ENCODE measurements at regions not wholly inside any gene's neighbourhood (a gene's known extent, or its start where the extent isn't known, plus 50 kb on each side); places are given as distances from the start of the nearest gene placed in this dataset.
"Not testable (repeated sequence)": the region's sequence is repeated elsewhere in the genome, so short reads cannot be mapped to it uniquely, and the experiment has no call there.

DNA sequence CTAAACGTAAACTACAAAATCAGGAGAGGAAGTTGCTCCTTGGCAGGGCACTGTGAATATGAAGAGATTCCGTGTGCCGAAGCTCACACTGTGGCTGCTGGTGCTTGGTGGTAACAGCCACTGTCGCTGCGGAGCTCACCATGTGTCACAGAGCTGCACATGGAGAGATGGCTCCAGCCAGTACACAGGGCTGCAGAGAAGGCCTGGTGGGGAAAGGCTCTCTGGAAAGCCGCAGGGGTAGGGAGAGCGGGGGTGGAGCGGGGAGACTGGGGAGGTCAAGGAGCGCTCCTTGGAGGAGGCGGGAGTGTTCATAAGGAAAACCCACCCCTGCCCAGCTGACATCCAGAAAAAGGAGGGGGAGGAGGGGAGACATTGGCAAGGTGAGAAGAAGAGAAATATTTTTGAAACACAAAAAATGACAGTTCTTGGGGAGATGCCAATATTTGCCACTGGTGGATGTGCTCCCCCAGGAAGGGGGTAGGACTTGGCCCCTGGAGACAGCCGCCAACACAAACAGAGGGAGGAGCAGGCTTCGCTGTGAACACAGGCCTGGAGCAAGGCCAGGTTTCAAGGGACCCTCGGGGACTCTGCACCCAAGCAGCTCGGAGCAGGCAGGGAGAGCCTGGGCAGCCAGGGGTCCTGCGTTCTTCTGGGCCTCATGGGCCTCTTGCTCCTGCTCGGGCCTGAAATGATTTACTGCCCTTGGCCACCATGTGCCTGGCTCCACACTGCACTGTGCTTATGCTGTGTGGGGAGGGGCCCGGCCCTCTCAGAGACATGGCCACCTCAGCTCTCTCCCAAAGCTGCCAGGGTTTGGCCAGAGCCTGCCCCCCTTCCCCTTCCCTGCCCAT lies 102.6 kb upstream of the GLI2 start:
- Mint-ChIP-seq H3K4me1 (ENCODE audit: low read depth) (no peaks in the 10 kb centered on the region), H3K36me3 (ENCODE audit: low read depth) (no peaks in the 10 kb centered on the region), H3K9me3 (ENCODE audit: insufficient read depth) (no peaks in the 10 kb centered on the region), H3K27ac (no peak overlapping the region), H3K4me3 (no peak overlapping the region), H3K27me3 (ENCODE audit: low read depth) (no peaks in the 10 kb centered on the region)
- DNase-seq (no peak), ATAC-seq (no peak)
- POLR2A ChIA-PET, result no interaction called here
- CTCF ChIA-PET, result no interaction called here

DNA sequence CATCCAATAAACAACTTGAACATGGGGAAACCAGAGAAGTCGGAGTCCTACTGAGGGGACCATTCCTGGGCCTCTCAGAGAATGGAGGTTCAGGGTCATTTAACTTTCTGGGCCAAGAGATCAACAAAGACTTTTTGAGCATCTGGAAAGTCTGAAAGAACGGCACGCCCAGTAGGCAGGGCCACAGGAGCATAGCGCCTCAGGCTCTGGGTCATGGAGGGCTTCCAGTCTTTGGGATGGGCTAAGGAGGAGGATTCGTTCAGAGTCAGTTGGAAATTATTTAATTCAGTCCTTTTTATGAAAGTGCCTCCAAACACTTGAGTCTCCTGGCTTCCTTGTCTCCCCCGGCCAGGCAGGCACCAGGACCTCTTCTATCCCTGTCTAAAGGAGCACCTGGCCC lies 101.1 kb upstream of the GLI2 start:
- Mint-ChIP-seq H3K9me3 (ENCODE audit: insufficient read depth) (no peaks in the 10 kb centered on the region), H3K4me3 (no peak overlapping the region), H3K36me3 (ENCODE audit: low read depth) (no peaks in the 10 kb centered on the region), H3K27me3 (ENCODE audit: low read depth) (no peaks in the 10 kb centered on the region), H3K27ac (no peak overlapping the region), H3K4me1 (ENCODE audit: low read depth) (no peaks in the 10 kb centered on the region)
- ChIA-PET CTCF (no interaction called here), POLR2A (no interaction called here)
- ATAC-seq (no peak), DNase-seq (no peak)

DNA sequence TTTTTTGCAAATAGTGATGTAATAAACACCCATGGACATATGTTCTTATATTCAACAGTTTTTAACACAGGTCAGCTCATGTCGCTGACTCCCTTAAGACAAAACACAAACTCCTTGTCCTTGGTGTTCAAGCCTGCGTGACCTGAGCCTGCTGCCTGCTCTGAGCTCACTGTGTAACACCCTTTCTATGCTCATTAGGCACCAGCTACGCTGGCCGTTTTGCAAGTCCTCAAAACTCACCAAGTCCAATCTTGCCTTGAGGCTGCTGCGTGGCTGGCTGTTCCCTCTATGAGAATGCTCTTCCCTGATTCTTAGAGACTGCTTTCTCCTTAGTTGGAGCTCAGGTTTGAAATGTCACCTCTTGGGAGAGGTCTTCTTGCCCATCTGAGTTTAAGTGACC lies 100.5 kb upstream of the GLI2 start:
- H3K4me3 Mint-ChIP-seq, result no peak overlapping the region
- ATAC-seq (no peak), DNase-seq (no peak)
- ChIA-PET POLR2A (no interaction called here), CTCF (no interaction called here)
- no peaks in the 10 kb centered on the region for H3K27me3 Mint-ChIP-seq (ENCODE audit: low read depth)
- H3K36me3 Mint-ChIP-seq (ENCODE audit: low read depth), result no peaks in the 10 kb centered on the region
- no peaks in the 10 kb centered on the region for H3K4me1 Mint-ChIP-seq (ENCODE audit: low read depth)
- H3K27ac Mint-ChIP-seq, result no peak overlapping the region
- H3K9me3 Mint-ChIP-seq (ENCODE audit: insufficient read depth), result no peaks in the 10 kb centered on the region

DNA sequence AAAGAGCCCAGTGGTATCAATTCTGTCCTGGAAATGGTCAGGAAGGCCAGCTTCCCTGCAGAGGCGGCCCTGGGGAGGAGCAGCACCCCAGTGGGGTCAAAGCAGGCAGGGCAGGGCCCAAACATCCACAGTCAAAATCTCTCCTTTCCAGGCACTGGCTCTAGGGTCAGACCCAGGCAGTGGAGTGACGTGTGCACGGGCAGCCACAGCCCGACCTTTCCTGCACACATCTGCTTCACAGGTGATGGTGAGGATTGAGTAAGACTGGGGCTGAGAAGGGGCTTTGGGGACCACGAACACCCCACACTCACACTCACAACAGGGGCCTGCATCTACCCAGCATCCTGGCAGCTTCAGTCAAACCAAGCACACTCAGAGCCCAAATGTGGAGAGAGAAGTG lies 97.8 kb upstream of the GLI2 start:
- Mint-ChIP-seq H3K4me1 (ENCODE audit: low read depth) (no peaks in the 10 kb centered on the region), H3K36me3 (ENCODE audit: low read depth) (no peaks in the 10 kb centered on the region), H3K9me3 (ENCODE audit: insufficient read depth) (no peaks in the 10 kb centered on the region), H3K27me3 (ENCODE audit: low read depth) (peaks cover 4% of the 10 kb centered on the region), H3K4me3 (no peak overlapping the region), H3K27ac (no peak overlapping the region)
- ChIA-PET POLR2A (no interaction called here), CTCF (no interaction called here)
- ATAC-seq (no peak), DNase-seq (no peak)

DNA sequence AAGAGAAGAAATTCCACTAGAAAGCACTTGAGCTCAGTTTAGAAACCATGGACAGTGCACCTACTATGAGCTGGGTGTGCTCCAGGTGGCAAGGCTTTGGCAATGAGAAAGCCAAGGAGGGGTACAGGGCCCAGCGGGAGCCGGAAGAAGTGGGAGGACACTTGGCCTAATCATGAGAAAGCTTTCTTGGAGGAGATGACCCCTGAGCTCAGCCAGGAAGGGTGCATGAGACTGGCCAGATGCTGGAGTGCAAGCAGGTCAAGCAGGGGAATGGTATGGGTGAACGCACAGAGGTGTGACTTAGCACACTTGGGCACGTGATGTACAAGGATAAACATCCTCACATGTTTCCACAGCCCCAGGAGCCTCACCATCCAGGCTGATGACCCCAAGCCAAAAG lies 97.2 kb upstream of the GLI2 start:
- Mint-ChIP-seq H3K9me3 (ENCODE audit: insufficient read depth) (no peaks in the 10 kb centered on the region), H3K36me3 (ENCODE audit: low read depth) (no peaks in the 10 kb centered on the region), H3K27me3 (ENCODE audit: low read depth) (peaks cover 4% of the 10 kb centered on the region), H3K4me3 (no peak overlapping the region), H3K27ac (no peak overlapping the region), H3K4me1 (ENCODE audit: low read depth) (no peaks in the 10 kb centered on the region)
- POLR2A ChIA-PET, result no interaction called here
- DNase-seq (no peak), ATAC-seq (no peak)
- CTCF ChIA-PET, result no interaction called here

DNA sequence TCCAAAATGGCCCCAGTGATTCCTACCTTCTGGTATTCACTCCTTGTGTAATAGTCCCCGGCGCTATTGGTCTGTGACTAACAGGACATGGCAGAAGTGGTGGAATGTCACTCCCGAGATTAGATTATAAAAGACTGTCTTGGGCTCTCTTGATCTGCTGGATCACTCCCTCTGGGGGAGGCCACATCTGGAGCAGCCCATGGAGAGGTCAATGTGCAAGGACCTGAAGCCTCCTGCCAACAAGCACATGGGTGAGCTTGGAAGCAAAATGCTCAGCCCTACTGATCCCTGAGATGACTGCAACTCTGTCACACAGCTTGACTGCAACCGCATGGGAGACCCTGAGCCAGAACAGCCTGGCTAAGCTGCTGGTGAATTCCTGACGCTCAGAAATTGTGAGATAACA lies 94.3 kb upstream of the GLI2 start:
- DNase-seq, result no peak
- Mint-ChIP-seq H3K4me3 (no peak overlapping the region), H3K27ac (no peak overlapping the region), H3K4me1 (ENCODE audit: low read depth) (no peaks in the 10 kb centered on the region), H3K36me3 (ENCODE audit: low read depth) (no peaks in the 10 kb centered on the region), H3K27me3 (ENCODE audit: low read depth) (peaks cover 4% of the 10 kb centered on the region), H3K9me3 (ENCODE audit: insufficient read depth) (no peaks in the 10 kb centered on the region)
- no peak for ATAC-seq
- CTCF ChIA-PET, result no interaction called here
- POLR2A ChIA-PET, result no interaction called here

DNA sequence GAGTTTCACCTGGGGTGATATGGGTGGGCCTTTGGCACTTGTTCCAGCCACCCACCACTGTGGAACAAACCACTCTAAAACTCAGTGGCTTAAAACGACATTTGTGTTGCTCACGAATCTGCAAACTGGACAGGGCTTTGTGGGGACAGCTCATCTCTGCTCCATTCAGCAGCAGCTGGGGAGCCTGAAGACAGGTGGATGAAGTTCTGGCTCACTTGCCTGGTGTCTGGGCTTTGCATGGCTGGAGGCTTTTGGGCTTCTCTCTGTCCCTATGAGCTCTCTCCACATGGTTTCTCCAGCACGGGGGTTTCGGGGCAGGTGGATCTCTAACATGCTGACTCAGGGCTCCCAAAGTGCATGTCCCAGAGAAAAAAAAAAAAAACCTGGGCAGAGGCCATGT lies 93.0 kb upstream of the GLI2 start:
- Mint-ChIP-seq H3K4me1 (ENCODE audit: low read depth) (no peaks in the 10 kb centered on the region), H3K27me3 (ENCODE audit: low read depth) (peaks cover 4% of the 10 kb centered on the region), H3K4me3 (no peak overlapping the region), H3K27ac (no peak overlapping the region), H3K9me3 (ENCODE audit: insufficient read depth) (no peaks in the 10 kb centered on the region), H3K36me3 (ENCODE audit: low read depth) (no peaks in the 10 kb centered on the region)
- ChIA-PET POLR2A (no interaction called here), CTCF (no interaction called here)
- no peak for DNase-seq
- ATAC-seq, result no peak

DNA sequence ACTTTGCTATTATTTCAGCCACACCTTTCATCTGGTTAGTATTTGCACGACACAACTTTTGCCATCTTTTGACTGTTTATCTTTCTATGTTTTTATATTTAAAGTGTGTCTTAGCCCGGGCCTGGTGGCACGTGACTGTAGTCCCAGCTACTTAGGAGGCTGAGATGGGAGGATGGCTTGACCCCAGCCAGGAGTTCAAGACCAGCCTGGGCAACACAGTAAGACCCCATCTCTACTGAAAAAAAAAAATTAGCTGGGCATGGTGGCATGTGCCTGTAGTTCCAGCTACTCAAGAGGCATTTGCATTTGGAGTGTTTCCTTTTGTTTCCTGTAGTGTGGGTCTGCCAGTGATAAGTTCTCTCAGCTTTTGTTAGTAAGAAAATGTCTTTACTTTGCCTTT lies 88.7 kb upstream of the GLI2 start:
- Mint-ChIP-seq H3K27me3 (ENCODE audit: low read depth) (peaks cover 6% of the 10 kb centered on the region), H3K4me1 (ENCODE audit: low read depth) (no peaks in the 10 kb centered on the region), H3K9me3 (ENCODE audit: insufficient read depth) (peaks cover 13% of the 10 kb centered on the region), H3K36me3 (ENCODE audit: low read depth) (no peaks in the 10 kb centered on the region), H3K4me3 (no peak overlapping the region), H3K27ac (no peak overlapping the region)
- ATAC-seq (no peak), DNase-seq (no peak)
- ChIA-PET POLR2A (no interaction called here), CTCF (no interaction called here)

DNA sequence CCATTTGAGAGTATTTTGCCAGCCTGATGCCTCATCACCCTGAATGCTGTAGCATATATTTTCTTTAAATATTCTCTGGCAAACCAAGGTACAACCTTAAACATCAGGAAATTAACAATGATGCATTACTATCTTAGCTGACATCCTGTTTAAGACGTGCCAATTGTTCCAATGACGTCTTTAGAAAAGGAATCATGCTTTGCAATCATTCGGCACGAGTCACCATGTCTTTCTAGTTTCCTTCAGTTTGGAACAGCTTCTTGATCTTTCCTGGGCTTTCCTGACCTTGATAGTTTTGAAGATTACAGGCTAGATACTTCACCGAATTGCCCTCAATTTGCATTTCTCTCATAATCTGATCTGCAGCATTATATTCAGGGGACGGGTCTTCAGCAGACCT lies 88.2 kb upstream of the GLI2 start:
- CTCF ChIA-PET, result no interaction called here
- Mint-ChIP-seq H3K4me3 (no peak overlapping the region), H3K27me3 (ENCODE audit: low read depth) (peaks cover 6% of the 10 kb centered on the region), H3K4me1 (ENCODE audit: low read depth) (no peaks in the 10 kb centered on the region), H3K9me3 (ENCODE audit: insufficient read depth) (peaks cover 13% of the 10 kb centered on the region), H3K27ac (no peak overlapping the region), H3K36me3 (ENCODE audit: low read depth) (no peaks in the 10 kb centered on the region)
- POLR2A ChIA-PET, result no interaction called here
- no peak for ATAC-seq
- no peak for DNase-seq

DNA sequence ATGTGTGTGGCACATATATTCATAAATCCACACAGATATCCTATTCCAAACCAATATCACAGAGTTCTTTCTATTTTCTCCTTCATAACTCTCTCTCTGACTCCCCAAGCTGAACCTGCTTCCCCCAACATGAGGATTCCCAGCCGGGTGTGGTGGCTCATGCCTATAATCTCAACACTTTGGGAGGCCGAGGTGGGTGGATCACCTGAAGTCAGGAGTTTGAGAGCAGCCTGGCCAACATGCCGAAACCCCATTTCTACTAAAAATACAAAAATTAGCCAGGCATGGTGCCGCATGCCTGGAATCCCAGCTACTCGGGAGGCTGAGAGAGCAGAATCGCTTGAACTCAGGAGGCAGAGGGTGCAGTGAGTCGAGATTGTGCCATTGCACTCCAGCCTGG lies 86.3 kb upstream of the GLI2 start:
- H3K27me3 Mint-ChIP-seq (ENCODE audit: low read depth); ATAC-seq; H3K36me3 Mint-ChIP-seq (ENCODE audit: low read depth); H3K4me1 Mint-ChIP-seq (ENCODE audit: low read depth); H3K4me3 Mint-ChIP-seq; H3K27ac Mint-ChIP-seq; CTCF ChIA-PET; POLR2A ChIA-PET; DNase-seq: not testable (repeated sequence)
- peaks cover 13% of the 10 kb centered on the region for H3K9me3 Mint-ChIP-seq (ENCODE audit: insufficient read depth)

DNA sequence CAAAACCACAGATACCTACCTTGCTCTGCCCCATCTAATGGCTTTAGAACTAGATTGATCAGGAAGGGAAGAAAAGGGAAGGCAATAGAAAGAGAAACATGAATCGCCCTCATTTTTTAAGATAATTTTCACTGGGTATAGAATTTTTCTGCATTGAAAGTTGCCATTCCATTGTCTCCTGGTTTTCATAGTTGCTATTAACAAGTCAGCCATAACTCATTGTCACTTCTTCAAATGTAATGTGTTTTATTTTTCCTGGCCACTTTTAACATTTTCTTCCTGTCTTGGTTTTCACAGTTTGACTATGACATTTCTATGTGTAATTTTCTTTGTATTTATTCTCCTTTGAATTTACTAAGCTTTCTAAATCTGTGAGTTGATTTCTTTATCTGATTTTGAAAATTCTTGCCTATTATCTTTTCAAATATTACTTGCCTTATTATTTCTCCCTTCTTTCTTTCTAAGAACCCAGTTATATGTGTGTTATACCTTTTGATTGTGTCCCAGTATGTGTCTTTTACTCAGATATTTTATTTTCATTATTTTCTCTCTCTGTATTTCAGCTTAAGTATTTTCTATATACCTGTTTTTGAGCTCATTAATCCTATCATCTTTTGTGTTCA lies 85.5 kb upstream of the GLI2 start:
- Mint-ChIP-seq H3K4me1 (ENCODE audit: low read depth) (no peaks in the 10 kb centered on the region), H3K27ac (no peak overlapping the region), H3K4me3 (no peak overlapping the region), H3K9me3 (ENCODE audit: insufficient read depth) (peaks cover 13% of the 10 kb centered on the region), H3K27me3 (ENCODE audit: low read depth) (peaks cover 8% of the 10 kb centered on the region), H3K36me3 (ENCODE audit: low read depth) (no peaks in the 10 kb centered on the region)
- DNase-seq (no peak), ATAC-seq (no peak)
- ChIA-PET POLR2A (no interaction called here), CTCF (interaction anchor here (0.9 kb wide), 1 partner anchor 31 kb away, joined by 3 read pairs; no protein-coding TSS in a partner anchor)

DNA sequence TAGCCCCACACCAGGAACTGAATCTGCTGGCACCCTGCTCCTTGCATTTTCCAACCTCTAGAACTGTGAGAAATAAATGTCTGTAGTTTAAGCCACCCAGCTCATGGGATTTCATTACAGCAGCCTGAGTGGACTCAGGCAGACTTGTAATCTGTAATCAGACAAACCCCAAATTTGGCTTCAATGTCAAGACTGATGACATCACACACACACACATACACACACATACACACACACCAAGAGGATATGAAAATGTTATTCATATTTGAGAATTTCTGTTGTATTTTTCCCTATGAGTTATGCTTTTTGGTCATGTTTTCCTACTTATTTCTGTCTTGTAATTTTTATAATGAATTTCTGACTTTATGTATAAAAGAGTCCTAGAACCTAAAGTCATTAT lies 83.8 kb upstream of the GLI2 start:
- H3K4me1 Mint-ChIP-seq (ENCODE audit: low read depth), result no peaks in the 10 kb centered on the region
- H3K9me3 Mint-ChIP-seq (ENCODE audit: insufficient read depth), result peaks cover 13% of the 10 kb centered on the region
- CTCF ChIA-PET, result no interaction called here
- POLR2A ChIA-PET, result no interaction called here
- H3K4me3 Mint-ChIP-seq, result no peak overlapping the region
- H3K27me3 Mint-ChIP-seq (ENCODE audit: low read depth), result peaks cover 8% of the 10 kb centered on the region
- DNase-seq (no peak), ATAC-seq (no peak)
- no peak overlapping the region for H3K27ac Mint-ChIP-seq
- H3K36me3 Mint-ChIP-seq (ENCODE audit: low read depth), result no peaks in the 10 kb centered on the region

DNA sequence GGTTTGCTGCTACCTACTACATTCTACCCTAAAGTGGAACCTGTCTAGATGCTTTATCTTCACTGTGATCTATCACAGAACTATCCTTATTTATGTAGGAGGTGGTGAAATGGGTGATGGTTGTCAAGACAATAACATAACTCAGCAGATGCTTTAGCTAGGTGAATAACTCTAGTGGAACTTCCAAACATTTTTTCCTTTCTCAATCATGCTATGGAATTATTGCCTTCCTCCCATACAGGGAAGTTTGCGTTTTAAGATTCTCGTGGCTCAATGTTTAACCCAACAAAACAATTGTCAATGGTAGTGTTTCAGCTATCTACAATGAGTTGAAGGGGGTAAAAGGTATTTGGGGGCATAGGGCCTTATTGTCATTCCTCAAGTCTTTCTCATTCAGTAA lies 82.6 kb upstream of the GLI2 start:
- POLR2A ChIA-PET, result no interaction called here
- Mint-ChIP-seq H3K9me3 (ENCODE audit: insufficient read depth) (peaks cover 13% of the 10 kb centered on the region), H3K4me1 (ENCODE audit: low read depth) (no peaks in the 10 kb centered on the region), H3K27ac (no peak overlapping the region), H3K4me3 (no peak overlapping the region), H3K36me3 (ENCODE audit: low read depth) (no peaks in the 10 kb centered on the region), H3K27me3 (ENCODE audit: low read depth) (peaks cover 8% of the 10 kb centered on the region)
- CTCF ChIA-PET, result interaction anchor here (0.9 kb wide), 1 partner anchor 22 kb away, joined by 3 read pairs; no protein-coding TSS in a partner anchor
- no peak for ATAC-seq
- DNase-seq, result no peak
